ENCODE measurements at regions not wholly inside any gene's neighbourhood (a gene's known extent, or its start where the extent isn't known, plus 50 kb on each side); places are given as distances from the start of the nearest gene placed in this dataset.
"Not testable (repeated sequence)": the region's sequence is repeated elsewhere in the genome, so short reads cannot be mapped to it uniquely, and the experiment has no call there.

DNA sequence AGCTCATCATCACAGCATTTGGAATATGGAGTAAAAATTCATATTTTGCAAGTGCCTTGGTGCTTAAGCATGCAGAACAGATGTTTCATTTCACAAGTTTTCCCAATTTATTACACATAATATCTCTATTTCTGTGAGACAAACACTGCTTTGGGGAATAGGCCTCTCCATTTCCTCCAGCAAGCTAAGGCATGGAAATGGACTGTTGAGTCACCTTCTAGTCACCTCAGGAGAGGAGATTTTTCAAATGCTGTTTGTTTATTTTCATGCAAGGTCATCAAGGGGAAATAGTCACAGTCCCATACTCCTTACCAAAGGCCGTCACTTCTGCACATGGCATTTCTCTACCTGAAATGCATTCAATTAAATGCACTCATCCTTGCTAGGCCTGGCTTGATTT, 57.4 kb upstream of the NUTM2D start:
- not testable (repeated sequence) for H3K4me3 ChIP-seq (ENCODE audit: low read depth, low read length)

DNA sequence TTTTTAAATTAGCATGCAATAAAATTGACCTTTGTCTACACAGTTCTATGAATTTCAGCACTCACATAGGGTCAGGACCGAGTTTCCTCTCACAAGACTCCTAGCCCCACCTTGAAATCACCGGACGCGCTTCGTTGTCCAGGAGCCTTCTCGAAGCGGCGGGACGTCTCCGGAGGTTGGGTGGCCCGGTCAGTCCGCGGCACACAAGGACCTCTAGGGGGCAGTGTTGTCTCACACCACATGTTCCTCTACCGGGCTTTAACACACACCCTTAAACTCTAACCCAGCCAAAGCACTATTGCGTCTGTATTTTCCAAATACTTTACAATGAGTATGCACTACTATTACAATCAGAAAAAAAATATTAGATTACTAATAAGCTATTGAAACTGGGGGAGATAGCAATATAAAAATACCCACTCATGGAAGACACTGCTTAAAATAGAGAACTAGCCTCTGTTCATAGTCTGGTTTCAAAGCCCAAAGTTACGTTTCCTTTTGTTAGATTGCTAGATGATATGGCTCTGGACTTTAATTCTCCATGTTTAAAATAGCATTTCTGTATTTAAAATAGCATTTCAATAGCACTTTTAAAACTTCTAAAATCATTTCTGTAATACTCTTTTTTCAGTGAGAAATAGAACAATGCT, 56.0 kb upstream of the NUTM2D start:
- H3K4me3 ChIP-seq (ENCODE audit: low read depth, low read length): not testable (repeated sequence)
- TF ChIP-seq CTCF (IDR thresholded peaks at IDR 0.05; ENCODE audit: borderline replicate concordance, insufficient read depth, low read depth, low read length): 0 out of 2 replicates have a peak, but pooled peaks have one; percentile 1

GRCh38 chr10:87302132-87302531, 55.4 kb upstream of the NUTM2D start:
- not testable (repeated sequence) for H3K4me3 ChIP-seq (ENCODE audit: low read depth, low read length)

- H3K4me3 ChIP-seq (ENCODE audit: low read depth, low read length): not testable (repeated sequence)
Observed at GRCh38 chr10:87303707-87304106, 53.8 kb upstream of the NUTM2D start.

GRCh38 chr10:87306681-87307080, 50.9 kb upstream of the NUTM2D start:
- not testable (repeated sequence) for H3K4me3 ChIP-seq (ENCODE audit: low read depth, low read length)
